ENCODE measurements at regions not wholly inside any gene's neighbourhood (a gene's known extent, or its start where the extent isn't known, plus 50 kb on each side); places are given as distances from the start of the nearest gene placed in this dataset.

DNA sequence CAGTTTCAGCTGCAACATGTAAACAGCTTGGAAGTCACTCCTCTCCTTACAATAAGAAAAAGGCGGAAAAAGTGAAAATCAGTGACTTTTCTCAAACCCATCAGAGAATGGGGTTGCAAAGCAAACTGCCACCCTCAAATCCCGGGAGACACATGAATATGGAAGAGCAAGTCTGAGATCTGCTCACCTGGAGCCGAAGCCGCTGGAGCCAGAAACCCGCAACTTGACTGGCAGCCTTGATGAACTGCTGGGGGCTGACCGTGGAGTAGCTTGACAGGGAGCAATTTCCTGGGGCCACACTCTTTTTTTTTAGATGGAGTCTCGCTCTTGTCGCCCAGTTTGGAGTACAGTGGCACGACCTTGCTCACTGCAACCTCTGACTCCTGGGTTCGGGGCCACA is 208.2 kb downstream of the KIF26A start:
- TF ChIP-seq CTCF (IDR thresholded peaks at IDR 0.05; ENCODE audit: extremely low read depth, missing control alignments), result no peak

GRCh38 chr14:104348741-104349140 is 210.4 kb downstream of the KIF26A start:
- no peak for TF ChIP-seq CTCF (IDR thresholded peaks at IDR 0.05; ENCODE audit: extremely low read depth, missing control alignments)
- DNase-seq (ENCODE audit: low spot score), result no peak

More for the DNA sequence above, 208.2 kb downstream of the KIF26A start:
- no peak for DNase-seq (ENCODE audit: low spot score)

DNA sequence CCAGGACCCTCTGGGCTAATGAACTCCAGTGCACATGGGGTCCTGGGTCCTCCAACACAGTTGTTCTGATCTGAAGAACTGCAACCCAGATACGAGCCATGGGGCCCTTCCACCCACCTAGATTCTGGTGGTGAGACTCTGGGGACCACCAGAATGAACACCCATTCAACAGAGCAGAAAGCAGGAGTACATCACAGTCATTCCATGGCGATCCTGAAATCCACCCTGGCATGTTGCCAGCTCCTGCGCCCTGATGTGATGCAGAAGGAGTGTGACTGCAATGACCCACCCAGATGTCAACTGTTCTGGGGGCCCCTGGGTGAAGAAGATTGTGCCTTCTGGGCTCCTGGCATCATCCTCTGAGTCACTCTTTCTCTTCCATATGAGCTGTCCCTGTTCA is 211.6 kb downstream of the KIF26A start:
- no peak for TF ChIP-seq CTCF (IDR thresholded peaks at IDR 0.05; ENCODE audit: extremely low read depth, missing control alignments)
- DNase-seq (ENCODE audit: low spot score), result no peak

DNA sequence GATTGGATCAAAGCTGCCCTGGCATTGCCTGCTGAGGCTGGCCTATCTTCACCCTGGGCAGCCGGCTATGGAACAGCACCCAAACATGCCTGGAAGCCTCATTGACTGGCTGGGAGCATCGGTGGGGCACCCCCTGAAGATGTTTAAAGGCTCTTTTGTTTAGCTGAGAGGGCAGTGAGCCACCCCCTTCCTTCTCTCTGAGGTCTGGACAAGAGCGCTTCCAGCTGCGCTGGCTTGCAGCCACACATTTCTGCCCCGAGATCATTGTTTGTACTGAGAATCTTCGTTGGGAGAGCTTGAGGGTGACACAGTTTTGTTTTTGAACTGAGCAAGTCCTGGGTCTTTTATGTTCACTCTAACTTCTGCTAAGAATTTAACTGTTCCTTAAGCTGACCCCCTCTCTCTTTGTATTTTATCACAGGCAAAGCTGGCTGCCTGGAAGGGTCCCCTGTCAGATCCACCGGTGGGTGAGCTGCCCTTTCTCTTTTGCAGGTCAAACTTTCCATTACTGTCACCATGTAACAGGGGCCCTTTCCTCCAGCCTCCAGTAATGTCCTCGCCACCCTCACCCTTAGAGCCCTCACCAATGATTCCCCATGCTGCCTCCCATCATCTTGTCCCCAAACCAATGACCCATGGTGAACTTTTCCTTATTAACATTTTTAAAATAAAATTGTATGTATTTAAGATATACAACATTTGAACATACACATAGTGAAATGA is 212.2 kb downstream of the KIF26A start:
- no peak for DNase-seq (ENCODE audit: low spot score)
- no peak for TF ChIP-seq CTCF (IDR thresholded peaks at IDR 0.05; ENCODE audit: extremely low read depth, missing control alignments)

DNA sequence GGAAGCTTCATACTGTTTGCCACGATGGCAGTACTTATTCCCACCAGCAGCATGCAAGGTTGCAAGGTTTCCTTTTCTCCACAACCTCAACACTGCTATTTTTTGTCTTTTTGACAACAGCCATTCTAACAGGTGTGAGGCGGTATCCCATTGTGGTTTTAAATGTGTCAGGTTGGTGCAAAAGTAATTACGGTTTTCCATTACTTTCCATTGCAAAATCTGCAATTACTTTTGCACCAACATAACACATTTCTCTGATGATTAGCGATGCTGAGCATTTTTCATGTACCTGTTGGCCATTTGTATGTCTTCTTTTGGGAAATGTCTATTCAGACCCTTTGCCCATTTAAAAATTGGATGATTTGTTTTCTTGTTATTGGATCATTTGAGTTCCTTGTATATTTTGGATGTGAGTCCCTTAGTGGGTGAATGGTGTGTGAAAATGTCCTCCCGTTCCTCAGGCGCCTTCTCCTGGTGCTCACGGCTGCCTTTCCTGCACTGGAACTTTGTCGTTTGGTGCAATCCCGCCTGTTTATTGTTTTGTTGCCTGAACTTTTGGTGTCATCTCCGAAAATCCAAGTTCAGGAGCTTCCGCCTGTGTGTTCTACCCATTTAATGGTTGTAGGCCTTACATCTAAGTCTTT is 213.6 kb downstream of the KIF26A start:
- DNase-seq (ENCODE audit: low spot score), result no peak
- TF ChIP-seq CTCF (IDR thresholded peaks at IDR 0.05; ENCODE audit: extremely low read depth, missing control alignments), result no peak

GRCh38 chr14:104352493-104353220 is 214.3 kb downstream of the KIF26A start:
- no peak for DNase-seq (ENCODE audit: low spot score)
- TF ChIP-seq CTCF (IDR thresholded peaks at IDR 0.05; ENCODE audit: extremely low read depth, missing control alignments), result no peak

Data from GM20000 (cell line).